ENCODE measurements at regions not wholly inside any gene's neighbourhood (a gene's known extent, or its start where the extent isn't known, plus 50 kb on each side); places are given as distances from the start of the nearest gene placed in this dataset.

DNA sequence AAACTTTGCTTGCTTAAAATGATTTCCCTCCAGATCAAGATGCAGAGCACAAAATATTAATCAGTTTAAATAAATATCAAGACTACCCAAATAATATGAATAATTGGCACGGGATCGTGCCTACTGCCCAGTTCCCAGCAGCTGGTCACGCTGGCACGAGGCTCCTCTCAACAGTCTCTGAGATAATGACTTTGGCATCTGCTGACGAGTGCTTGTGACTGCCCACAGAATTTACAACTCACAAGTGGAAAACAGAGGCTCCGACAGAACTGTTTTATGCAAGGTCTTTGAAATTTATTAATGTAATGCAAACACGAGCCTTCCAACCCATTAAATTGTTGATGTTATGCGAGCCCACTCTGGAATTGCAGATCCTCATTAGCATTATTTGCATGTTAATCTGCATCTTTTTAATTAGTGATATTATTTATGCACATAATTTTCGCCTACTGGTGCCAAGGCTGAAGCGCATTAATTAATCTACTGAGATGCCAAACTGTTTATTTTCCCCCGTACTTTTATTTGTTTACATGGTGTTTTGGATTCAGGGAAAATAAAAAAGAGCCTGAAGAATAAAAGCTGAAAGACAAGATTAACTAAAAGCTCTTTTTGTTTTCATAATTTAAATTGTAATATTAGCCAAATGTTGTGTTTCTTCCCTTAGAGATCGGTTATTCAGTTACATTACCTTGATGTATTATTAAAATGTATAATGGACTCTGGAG lies 369.3 kb upstream of the IRX1 start:
- TF ChIP-seq, protein P1, sequence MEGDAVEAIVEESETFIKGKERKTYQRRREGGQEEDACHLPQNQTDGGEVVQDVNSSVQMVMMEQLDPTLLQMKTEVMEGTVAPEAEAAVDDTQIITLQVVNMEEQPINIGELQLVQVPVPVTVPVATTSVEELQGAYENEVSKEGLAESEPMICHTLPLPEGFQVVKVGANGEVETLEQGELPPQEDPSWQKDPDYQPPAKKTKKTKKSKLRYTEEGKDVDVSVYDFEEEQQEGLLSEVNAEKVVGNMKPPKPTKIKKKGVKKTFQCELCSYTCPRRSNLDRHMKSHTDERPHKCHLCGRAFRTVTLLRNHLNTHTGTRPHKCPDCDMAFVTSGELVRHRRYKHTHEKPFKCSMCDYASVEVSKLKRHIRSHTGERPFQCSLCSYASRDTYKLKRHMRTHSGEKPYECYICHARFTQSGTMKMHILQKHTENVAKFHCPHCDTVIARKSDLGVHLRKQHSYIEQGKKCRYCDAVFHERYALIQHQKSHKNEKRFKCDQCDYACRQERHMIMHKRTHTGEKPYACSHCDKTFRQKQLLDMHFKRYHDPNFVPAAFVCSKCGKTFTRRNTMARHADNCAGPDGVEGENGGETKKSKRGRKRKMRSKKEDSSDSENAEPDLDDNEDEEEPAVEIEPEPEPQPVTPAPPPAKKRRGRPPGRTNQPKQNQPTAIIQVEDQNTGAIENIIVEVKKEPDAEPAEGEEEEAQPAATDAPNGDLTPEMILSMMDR (IDR thresholded peaks at IDR 0.05) = no peak
- no peak for TF ChIP-seq ZFX (IDR thresholded peaks at IDR 0.05; ENCODE audit: borderline replicate concordance)
